ENCODE measurements at regions not wholly inside any gene's neighbourhood (a gene's known extent, or its start where the extent isn't known, plus 50 kb on each side); places are given as distances from the start of the nearest gene placed in this dataset.
"Not testable (repeated sequence)": the region's sequence is repeated elsewhere in the genome, so short reads cannot be mapped to it uniquely, and the experiment has no call there.

DNA sequence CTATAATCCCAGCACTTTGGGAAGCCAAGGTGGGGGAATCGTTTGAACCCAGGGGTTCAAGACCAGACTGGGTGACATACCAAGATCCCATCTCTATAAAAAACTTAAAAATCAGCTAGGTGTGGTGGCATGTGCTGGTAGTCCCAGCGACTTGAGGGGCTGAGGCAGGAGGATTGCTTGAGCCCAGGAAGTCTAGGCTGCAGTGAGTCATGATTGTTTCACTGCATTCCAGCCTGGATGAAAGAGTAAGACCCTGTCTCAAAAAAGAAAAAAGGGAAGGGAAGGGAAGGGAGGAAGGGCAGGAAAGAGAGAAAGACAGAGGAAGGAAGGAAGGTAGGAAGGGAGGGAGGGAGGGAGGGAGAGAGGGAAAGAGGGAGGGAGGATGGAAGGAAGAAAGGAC is 133.7 kb upstream of the LRRN1 start:
- H3K27me3 ChIP-seq = no peaks in the 10 kb centered on the region
- H3K27ac ChIP-seq = no peak overlapping the region
- H3K4me2 ChIP-seq = no peak overlapping the region
- no peaks in the 10 kb centered on the region for H3K36me3 ChIP-seq
- H3K4me1 ChIP-seq = peaks cover 10 to 20% (median 12%) of the 10 kb centered on the region in 10 experiments
- TF ChIP-seq Cebpa-rat (IDR thresholded peaks at IDR 0.05) = no peak
- H3K9me3 ChIP-seq (replicated peaks in 1 of 11) = peaks cover 0 to 20% (median 7%) of the 10 kb centered on the region in 11 experiments; a peak in 9 of 22 replicates
- no peak overlapping the region for H3K9ac ChIP-seq
- H3K4me3 ChIP-seq = no peak overlapping the region
- no peaks in the 10 kb centered on the region for H4K20me1 ChIP-seq

DNA sequence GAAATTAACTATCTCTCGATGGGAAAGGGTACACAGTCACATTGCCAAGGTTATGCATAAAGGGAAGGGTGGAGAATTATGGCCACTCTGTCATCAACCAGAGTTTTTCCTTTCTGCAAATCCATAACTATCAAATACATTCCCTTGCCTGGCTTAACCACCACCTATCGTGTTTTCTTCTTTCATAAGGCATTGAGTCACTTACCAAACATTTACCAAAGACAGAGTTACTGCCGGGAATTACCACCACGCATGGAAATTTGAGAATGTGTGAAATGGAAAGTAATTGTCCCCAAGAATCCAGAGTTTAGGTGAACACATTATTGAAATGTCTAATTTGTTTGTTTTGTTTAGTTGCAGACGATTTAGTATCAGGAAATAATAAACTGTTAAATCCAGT is 134.3 kb upstream of the LRRN1 start:
- Histone ChIP-seq H3K9ac (no peak overlapping the region), H3K4me2 (no peak overlapping the region), H4K20me1 (no peaks in the 10 kb centered on the region), H3K36me3 (no peaks in the 10 kb centered on the region), H3K27me3 (no peaks in the 10 kb centered on the region), H3K27ac (no peak overlapping the region), H3K4me1 (peaks cover 10 to 20% (median 12%) of the 10 kb centered on the region in 10 experiments), H3K4me3 (no peak overlapping the region), H3K9me3 (replicated peaks in 1 of 11) (peaks cover 0 to 17% (median 7%) of the 10 kb centered on the region in 11 experiments; a peak in 9 of 22 replicates)
- TF ChIP-seq Cebpa-rat (IDR thresholded peaks at IDR 0.05) = no peak

DNA sequence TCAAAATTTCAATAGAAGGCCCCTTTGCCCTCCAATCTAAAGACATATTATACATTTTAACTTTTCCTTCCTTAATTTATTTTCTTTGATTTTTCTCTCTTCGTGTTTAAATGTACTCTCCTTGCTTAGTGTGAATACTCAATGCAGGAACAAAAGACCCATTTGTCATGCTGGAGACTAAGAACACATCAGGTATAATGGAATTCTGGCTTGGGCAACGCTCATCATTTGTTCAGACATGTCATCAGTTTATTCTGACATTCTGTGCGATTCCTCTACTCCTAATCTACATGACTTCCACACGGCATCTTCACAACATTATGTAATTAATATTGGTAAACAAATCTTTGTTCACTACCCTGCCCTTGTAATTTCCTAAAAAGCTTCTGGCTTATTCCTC is 136.6 kb upstream of the LRRN1 start:
- TF ChIP-seq Cebpa-rat (IDR thresholded peaks at IDR 0.05) = no peak
- no peaks in the 10 kb centered on the region for H3K27me3 ChIP-seq
- no peak overlapping the region for H3K9ac ChIP-seq
- H4K20me1 ChIP-seq = no peaks in the 10 kb centered on the region
- H3K4me3 ChIP-seq = no peak overlapping the region
- H3K36me3 ChIP-seq = no peaks in the 10 kb centered on the region
- no peak overlapping the region for H3K4me2 ChIP-seq
- peaks cover 10 to 14% (median 12%) of the 10 kb centered on the region in 10 experiments for H3K4me1 ChIP-seq
- H3K9me3 ChIP-seq (replicated peaks in 1 of 11) = peaks cover 0 to 6% (median 0%) of the 10 kb centered on the region in 11 experiments; a peak in 1 of 22 replicates
- no peak overlapping the region for H3K27ac ChIP-seq

GRCh38 chr3:3654916-3655315 is 144.3 kb upstream of the LRRN1 start:
- Histone ChIP-seq H3K9ac (no peak overlapping the region), H3K9me3 (replicated peaks in 1 of 11) (no peaks in the 10 kb centered on the region), H3K27ac (no peak overlapping the region), H4K20me1 (no peaks in the 10 kb centered on the region), H3K4me2 (no peak overlapping the region), H3K36me3 (no peaks in the 10 kb centered on the region), H3K4me3 (no peak overlapping the region), H3K27me3 (no peaks in the 10 kb centered on the region), H3K4me1 (peaks cover 0 to 5% (median 0%) of the 10 kb centered on the region in 10 experiments; a peak in 1 of 20 replicates)
- TF ChIP-seq Cebpa-rat (IDR thresholded peaks at IDR 0.05) = no peak

DNA sequence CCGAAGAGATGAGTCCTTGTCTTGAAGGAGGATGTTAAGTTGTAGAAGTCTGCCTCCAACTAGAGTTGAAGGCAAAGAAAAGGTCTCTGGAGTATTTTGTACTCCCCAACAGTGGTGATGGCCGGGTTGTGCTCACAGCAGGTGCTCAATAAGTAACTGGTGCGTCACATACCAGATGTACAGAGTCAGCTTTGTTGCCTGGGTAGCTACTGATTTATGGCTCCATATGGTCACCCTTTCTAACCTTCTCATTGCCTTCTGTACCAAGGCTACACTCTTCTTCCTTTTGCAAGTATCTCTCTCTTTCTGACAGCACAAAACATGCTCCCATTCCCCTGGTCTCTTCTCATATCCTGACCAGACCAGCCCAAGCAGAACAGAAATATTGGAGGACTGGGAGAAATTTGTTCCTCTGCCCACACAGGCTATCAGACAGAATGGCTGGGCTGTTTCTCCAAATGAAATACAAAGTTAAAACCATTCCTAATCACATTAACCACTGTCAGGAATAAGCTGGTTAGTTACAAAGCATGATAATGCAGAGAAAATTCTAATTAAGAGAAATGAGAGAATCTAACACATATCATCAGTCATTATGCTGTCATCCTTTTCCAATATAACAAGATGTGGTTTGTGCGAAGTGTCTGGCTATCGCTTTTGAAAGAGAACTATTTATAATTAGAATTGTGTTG is 150.1 kb upstream of the LRRN1 start:
- H3K9ac ChIP-seq = no peak overlapping the region
- H3K4me1 ChIP-seq = no peaks in the 10 kb centered on the region
- no peak overlapping the region for H3K4me3 ChIP-seq
- no peak for TF ChIP-seq Cebpa-rat (IDR thresholded peaks at IDR 0.05)
- no peak overlapping the region for H3K27ac ChIP-seq
- no peaks in the 10 kb centered on the region for H4K20me1 ChIP-seq
- no peaks in the 10 kb centered on the region for H3K9me3 ChIP-seq (replicated peaks in 1 of 11)
- no peaks in the 10 kb centered on the region for H3K36me3 ChIP-seq
- no peak overlapping the region for H3K4me2 ChIP-seq
- H3K27me3 ChIP-seq = no peaks in the 10 kb centered on the region

DNA sequence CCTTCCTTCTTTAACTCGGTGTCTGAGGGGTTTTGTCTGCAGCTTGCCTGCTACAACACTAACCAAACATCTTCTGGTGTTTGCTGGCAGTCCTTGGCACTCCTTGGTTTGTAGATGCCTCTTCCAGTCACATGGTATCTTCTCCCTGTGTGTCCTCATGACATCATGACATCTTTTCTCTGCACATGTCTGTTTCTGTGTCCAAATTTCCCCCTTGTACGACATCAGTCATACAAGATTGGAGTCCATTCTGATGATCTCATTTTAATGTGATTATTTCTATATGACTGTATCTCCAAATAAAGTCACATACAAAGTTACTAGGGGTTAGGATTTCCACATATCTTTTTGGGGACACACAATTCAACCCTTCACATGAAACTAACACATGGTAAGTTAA is 152.3 kb upstream of the LRRN1 start:
- Histone ChIP-seq H3K4me3 (no peak overlapping the region), H3K4me2 (no peak overlapping the region)

GRCh38 chr3:3646103-3646844 is 153.0 kb upstream of the LRRN1 start:
- not testable (repeated sequence) for H3K9ac ChIP-seq

More for the DNA sequence above, 152.3 kb upstream of the LRRN1 start:
- TF ChIP-seq Cebpa-rat (IDR thresholded peaks at IDR 0.05) = no peak
- Histone ChIP-seq H3K4me1 (no peaks in the 10 kb centered on the region), H3K36me3 (no peaks in the 10 kb centered on the region), H3K9ac (no peak overlapping the region), H3K9me3 (replicated peaks in 1 of 11) (no peaks in the 10 kb centered on the region), H3K27me3 (no peaks in the 10 kb centered on the region), H4K20me1 (no peaks in the 10 kb centered on the region), H3K27ac (no peak overlapping the region)

DNA sequence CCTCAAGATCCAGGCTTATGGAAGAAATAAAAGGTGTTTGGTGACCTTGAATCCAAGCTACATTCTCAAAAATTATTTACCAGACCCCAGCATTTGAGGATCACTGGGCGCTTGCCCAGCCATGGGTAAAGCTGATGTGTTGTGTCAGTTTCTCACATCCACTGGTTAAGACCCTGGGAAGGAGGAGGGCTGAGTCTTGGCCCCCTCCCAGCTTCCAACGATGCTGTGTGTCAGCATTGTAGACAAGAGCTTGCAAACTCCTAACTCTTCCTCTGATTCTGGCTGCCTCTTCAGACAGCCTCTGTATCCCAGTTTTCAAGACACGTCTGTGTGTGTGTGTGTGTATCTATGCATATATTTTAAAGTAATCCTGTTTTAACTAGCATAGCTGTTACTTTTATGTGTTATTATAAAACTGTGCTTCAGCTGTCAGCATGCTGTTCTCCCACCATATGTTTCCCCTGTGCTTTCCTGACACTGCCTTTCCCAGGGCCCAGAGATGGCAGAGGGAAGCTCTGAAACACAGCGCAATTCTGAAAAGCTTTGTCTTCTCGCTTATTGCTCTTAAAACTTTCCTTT is 157.3 kb upstream of the LRRN1 start:
- no peak overlapping the region for H3K27ac ChIP-seq
- H3K27me3 ChIP-seq = no peaks in the 10 kb centered on the region
- no peak overlapping the region for H3K4me3 ChIP-seq
- H3K36me3 ChIP-seq = no peaks in the 10 kb centered on the region
- TF ChIP-seq Cebpa-rat (IDR thresholded peaks at IDR 0.05) = no peak
- no peaks in the 10 kb centered on the region for H4K20me1 ChIP-seq
- no peaks in the 10 kb centered on the region for H3K9me3 ChIP-seq (replicated peaks in 1 of 11)
- H3K4me2 ChIP-seq = no peak overlapping the region
- H3K9ac ChIP-seq = no peak overlapping the region
- no peaks in the 10 kb centered on the region for H3K4me1 ChIP-seq

More at GRCh38 chr3:3646103-3646844, 153.0 kb upstream of the LRRN1 start:
- not testable (repeated sequence) for H3K4me1 ChIP-seq; H3K27ac ChIP-seq; H3K9me3 ChIP-seq (replicated peaks in 1 of 11); H3K4me2 ChIP-seq; H3K4me3 ChIP-seq; H3K36me3 ChIP-seq; H3K27me3 ChIP-seq; H4K20me1 ChIP-seq

DNA sequence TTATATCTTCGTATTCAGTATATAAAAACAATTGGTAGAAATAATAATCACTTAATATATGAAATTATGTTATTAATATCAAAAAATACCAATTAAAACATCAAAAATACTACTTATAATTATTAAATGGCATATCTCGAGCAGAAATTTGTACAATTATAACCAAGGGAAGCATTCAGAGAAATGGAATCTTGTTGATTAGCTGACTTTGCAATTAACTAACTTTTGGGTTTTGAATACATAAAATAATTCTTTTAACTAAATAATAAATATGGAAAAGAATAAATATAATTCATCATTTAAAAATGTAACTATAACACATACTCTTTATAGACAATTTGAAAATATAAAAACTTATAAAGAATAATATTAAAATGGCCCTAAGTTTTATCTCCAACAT is 160.2 kb upstream of the LRRN1 start:
- H3K27me3 ChIP-seq = no peaks in the 10 kb centered on the region
- H3K9me3 ChIP-seq (replicated peaks in 1 of 11) = no peaks in the 10 kb centered on the region
- TF ChIP-seq Cebpa-rat (IDR thresholded peaks at IDR 0.05) = no peak
- no peak overlapping the region for H3K9ac ChIP-seq
- peaks cover 0 to under 1% (median 0%) of the 10 kb centered on the region in 10 experiments; a peak in 1 of 20 replicates for H3K4me1 ChIP-seq
- no peak overlapping the region for H3K27ac ChIP-seq
- H4K20me1 ChIP-seq = no peaks in the 10 kb centered on the region
- no peak overlapping the region for H3K4me3 ChIP-seq
- no peak overlapping the region for H3K4me2 ChIP-seq
- no peaks in the 10 kb centered on the region for H3K36me3 ChIP-seq
